SK-N-MC (cell line): ENCODE measurements at regions not wholly inside any gene's neighbourhood (a gene's known extent, or its start where the extent isn't known, plus 50 kb on each side); places are given as distances from the start of the nearest gene placed in this dataset.

Source experiments
- EZH2 ChIP-seq: fragments of 200-600 bp; sonication (generic); IDR thresholded peaks from one replicate; pipeline ENCODE4 v1.6.1; 2017; ENCODE audit warnings: antibody characterized with exemption
- FOXP2 ChIP-seq: optimal IDR thresholded peaks from 2 replicates; pipeline ENCODE3; 2011; ENCODE audit warnings: mild to moderate bottlenecking, moderate library complexity; ENCODE audit not compliant: insufficient read depth; ENCODE audit errors: extremely low read length, control extremely low read depth
- POLR2AphosphoS5 ChIP-seq: IDR thresholded peaks from 2 replicates; pipeline ENCODE4 v1.6.1; 2012; ENCODE audit warnings: mild to moderate bottlenecking, low read depth, low read length, borderline replicate concordance

- TF ChIP-seq FOXP2 (no peak), EZH2 (no peak), POLR2AphosphoS5 (no peak)
Observed at GRCh38 chr5:28388428-28388827, 1350.0 kb upstream of the CDH9 start.
